ENCODE measurements at regions not wholly inside any gene's neighbourhood (a gene's known extent, or its start where the extent isn't known, plus 50 kb on each side); places are given as distances from the start of the nearest gene placed in this dataset.

GRCh38 chr14:51597261-51598001 lies 54.3 kb upstream of the FRMD6 start:
- Histone ChIP-seq H3K56ac (replicated peaks; ENCODE audit: insufficient read length, low read depth, low read length) (no peak overlapping the region), H3K4me1 (replicated peaks in 1 of 4; ENCODE audit: control insufficient read depth in 3 of 4, insufficient read depth in 4 of 4, low read length in 3 of 4) (peaks cover 0 to 3% (median 0%) of the 10 kb centered on the region in 4 experiments; a peak in 1 of 7 replicates), H4K8ac (ENCODE audit: extremely low read depth, insufficient read depth, low read length) (no peak overlapping the region), H3K79me2 (ENCODE audit: control insufficient read depth in 1 of 2, insufficient read depth in 2 of 2, low read length in 2 of 2) (no peaks in the 10 kb centered on the region), H4K91ac (replicated peaks; ENCODE audit: insufficient read length, low read length) (no peak overlapping the region), H2BK15ac (ENCODE audit: low read length) (no peak overlapping the region), H3K23me2 (ENCODE audit: low read depth, low read length) (no peaks in the 10 kb centered on the region; the same call in 1 of the 2 replicates), H2BK12ac (ENCODE audit: low read depth, low read length) (no peak overlapping the region), H3K4ac (replicated peaks; ENCODE audit: insufficient read length, low read depth, low read length) (no peak overlapping the region), H3K23ac (ENCODE audit: insufficient read length) (no peak overlapping the region), H2BK20ac (ENCODE audit: low read length) (no peak overlapping the region), H3K9ac (replicated peaks in 1 of 4; ENCODE audit: extremely low read depth in 1 of 4, low read depth in 3 of 4, low read length in 3 of 4) (no peak overlapping the region), H3K27me3 (replicated peaks in 1 of 4; ENCODE audit: control insufficient read depth in 3 of 4, extremely low read depth in 1 of 4, insufficient read depth in 3 of 4, low read length in 3 of 4) (no peaks in the 10 kb centered on the region), H3K36me3 (ENCODE audit: control insufficient read depth in 2 of 4, insufficient read depth in 4 of 4, low read length in 3 of 4) (no peaks in the 10 kb centered on the region), H2AK5ac (ENCODE audit: low read depth, low read length) (no peak overlapping the region), H2BK5ac (ENCODE audit: low read depth, low read length) (no peak overlapping the region), H3K79me1 (ENCODE audit: low read depth, low read length) (no peaks in the 10 kb centered on the region), H3K4me3 (ENCODE audit: extremely low read depth in 1 of 4, insufficient read depth in 2 of 4, low read depth in 3 of 4, low read length in 4 of 4) (no peak overlapping the region), H2BK120ac (replicated peaks; ENCODE audit: low read depth, low read length) (no peak overlapping the region), H4K5ac (ENCODE audit: insufficient read length, low read depth, low read length) (no peak overlapping the region), H2AFZ (ENCODE audit: low read length) (no peak overlapping the region), H4K20me1 (replicated peaks in 1 of 2; ENCODE audit: control insufficient read depth in 1 of 2, insufficient read depth in 2 of 2, low read length in 2 of 2) (no peaks in the 10 kb centered on the region), H3K27ac (ENCODE audit: low read depth, low read length) (no peak overlapping the region), H3K18ac (ENCODE audit: extremely low read depth, low read length) (no peak overlapping the region), H3K14ac (ENCODE audit: insufficient read length) (no peak overlapping the region), H3K9me3 (ENCODE audit: insufficient read depth in 2 of 2, low read depth in 1 of 2, low read length in 1 of 2) (no peaks in the 10 kb centered on the region), H3K4me2 (ENCODE audit: insufficient read depth in 1 of 2, low read depth in 2 of 2, low read length in 2 of 2) (no peak overlapping the region)
- no peak for DNase-seq (ENCODE audit: low read depth in 1 of 2, low spot score in 2 of 2)
- ChIA-PET CTCF (ENCODE audit: partially characterized antibody) (interaction anchor here (0.6 kb wide), 1 partner anchor 1556 kb away, joined by 3 read pairs; no protein-coding TSS in a partner anchor), POLR2A (ENCODE audit: partially characterized antibody) (no interaction called here)
- 89% methylated on average over 7 of the region's 7 CpGs; no CpG with 5 or more reads in 1 of the 2 experiments for WGBS, 2 experiments (ENCODE audit: extremely low coverage in 1 of 2, insufficient coverage in 1 of 2, insufficient read length in 1 of 2, insufficient replicate concordance in 2 of 2, low coverage in 1 of 2, low lambda C conversion rate in 2 of 2, missing lambda C conversion rate in 1 of 2)
- no peak for FAIRE-seq
- TF ChIP-seq BCL11A (IDR thresholded peaks at IDR 0.05; ENCODE audit: low read depth in 2 of 2, low read length in 2 of 2) (no peak), RBBP5 (IDR thresholded peaks at IDR 0.05; ENCODE audit: borderline replicate concordance, low read depth, low read length) (no peak), CTCF (IDR thresholded peaks at IDR 0.05; ENCODE audit: control extremely low read depth in 1 of 3, insufficient read depth in 1 of 3, low read depth in 1 of 3, low read length in 3 of 3) (no peak), SIN3A (conservative IDR thresholded peaks at IDR 0.05 in 1 of 2, IDR thresholded peaks at IDR 0.05 in 1 of 2; ENCODE audit: low read depth in 1 of 2, low read length in 2 of 2) (no peak), EP300 (IDR thresholded peaks at IDR 0.05; ENCODE audit: borderline replicate concordance in 1 of 2, low read depth in 2 of 2, low read length in 2 of 2) (no peak), SIRT6 (IDR thresholded peaks at IDR 0.05; ENCODE audit: low read length) (no peak), POLR2AphosphoS5 (IDR thresholded peaks at IDR 0.05; ENCODE audit: low read depth, low read length) (no peak), TBP (IDR thresholded peaks at IDR 0.05; ENCODE audit: low read depth, low read length) (no peak), NRF1 (IDR thresholded peaks at IDR 0.05; ENCODE audit: low read depth, low read length) (no peak), SP1 (IDR thresholded peaks at IDR 0.05; ENCODE audit: low read depth, low read length) (no peak)

Measured in H1 (cell line).